ENCODE measurements at regions not wholly inside any gene's neighbourhood (a gene's known extent, or its start where the extent isn't known, plus 50 kb on each side); places are given as distances from the start of the nearest gene placed in this dataset.

DNA sequence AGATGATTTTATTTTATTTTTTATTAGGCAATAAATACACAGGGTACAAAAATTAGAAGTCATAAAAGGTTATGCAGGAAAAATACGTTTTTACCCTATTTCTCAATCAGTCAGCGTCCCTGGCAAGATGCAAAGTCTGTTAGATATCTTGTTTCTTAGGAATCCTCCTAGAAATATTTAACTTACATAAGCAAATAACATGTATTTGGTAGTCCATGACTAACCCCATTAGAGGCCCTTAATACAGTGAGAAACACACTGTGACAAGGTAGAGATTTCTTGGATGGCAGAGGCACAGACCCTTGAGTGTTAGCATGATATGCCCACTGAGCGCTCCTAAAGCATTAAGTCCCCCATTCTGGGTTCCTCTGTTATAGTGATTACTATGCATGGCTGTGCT is 121.2 kb upstream of the ADAMTSL1 start:
- RAD21 ChIA-PET (ENCODE audit: low non-redundant PET in 1 of 2, low total read pairs in 2 of 2, uncharacterized antibody in 2 of 2, unreplicated experiment in 2 of 2): no interaction called here
- Histone ChIP-seq H3K79me2 (ENCODE audit: insufficient read depth, low read length) (no peaks in the 10 kb centered on the region), H3K9me3 (ENCODE audit: control insufficient read depth in 1 of 2, insufficient read depth in 1 of 2, low read depth in 1 of 2, low read length in 2 of 2) (no peaks in the 10 kb centered on the region), H3K4me2 (ENCODE audit: low read length) (no peak overlapping the region), H3K27me3 (ENCODE audit: insufficient read depth, low read length) (no peaks in the 10 kb centered on the region), H3K9ac (ENCODE audit: low read length) (no peak overlapping the region), H3K36me3 (ENCODE audit: control insufficient read depth in 1 of 2, insufficient read depth in 2 of 2, low read length in 2 of 2) (no peaks in the 10 kb centered on the region), H3K4me1 (ENCODE audit: control insufficient read depth in 1 of 2, insufficient read depth in 2 of 2, low read length in 2 of 2) (no peaks in the 10 kb centered on the region), H3K27ac (ENCODE audit: low read depth, low read length) (no peak overlapping the region), H3K4me3 (replicated peaks in 1 of 2; ENCODE audit: low read depth in 1 of 2, low read length in 2 of 2) (no peak overlapping the region), H3K9me2 (ENCODE audit: insufficient read depth) (no peaks in the 10 kb centered on the region), H4K20me1 (ENCODE audit: insufficient read depth) (no peaks in the 10 kb centered on the region), H2AFZ (ENCODE audit: low read depth, low read length, poor library complexity, severe bottlenecking) (no peak overlapping the region)
- BruUV-seq (replicated peaks): no TSS peak
- intact Hi-C loops (cut with micrococcal nuclease): no loop called here
- ATAC-seq (no peak), DNase-seq (ENCODE audit: low read depth, low spot score) (no peak)
- no peak for TF ChIP-seq ZNF274 (IDR thresholded peaks at IDR 0.05; ENCODE audit: low read depth, low read length)
- TF ChIP-seq POLR2A (IDR thresholded peaks at IDR 0.05; ENCODE audit: borderline replicate concordance, extremely low read depth, insufficient read depth, insufficient read length): no peak
- TF ChIP-seq, protein P1, sequence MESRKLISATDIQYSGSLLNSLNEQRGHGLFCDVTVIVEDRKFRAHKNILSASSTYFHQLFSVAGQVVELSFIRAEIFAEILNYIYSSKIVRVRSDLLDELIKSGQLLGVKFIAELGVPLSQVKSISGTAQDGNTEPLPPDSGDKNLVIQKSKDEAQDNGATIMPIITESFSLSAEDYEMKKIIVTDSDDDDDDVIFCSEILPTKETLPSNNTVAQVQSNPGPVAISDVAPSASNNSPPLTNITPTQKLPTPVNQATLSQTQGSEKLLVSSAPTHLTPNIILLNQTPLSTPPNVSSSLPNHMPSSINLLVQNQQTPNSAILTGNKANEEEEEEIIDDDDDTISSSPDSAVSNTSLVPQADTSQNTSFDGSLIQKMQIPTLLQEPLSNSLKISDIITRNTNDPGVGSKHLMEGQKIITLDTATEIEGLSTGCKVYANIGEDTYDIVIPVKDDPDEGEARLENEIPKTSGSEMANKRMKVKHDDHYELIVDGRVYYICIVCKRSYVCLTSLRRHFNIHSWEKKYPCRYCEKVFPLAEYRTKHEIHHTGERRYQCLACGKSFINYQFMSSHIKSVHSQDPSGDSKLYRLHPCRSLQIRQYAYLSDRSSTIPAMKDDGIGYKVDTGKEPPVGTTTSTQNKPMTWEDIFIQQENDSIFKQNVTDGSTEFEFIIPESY (IDR thresholded peaks at IDR 0.05; ENCODE audit: extremely low read depth, insufficient replicate concordance, low read length): no peak
- no peak for TF ChIP-seq POLR2AphosphoS5 (IDR thresholded peaks at IDR 0.05; ENCODE audit: low read depth, low read length)
- no peak for TF ChIP-seq SRF (IDR thresholded peaks at IDR 0.05; ENCODE audit: low read depth)
- no peak for TF ChIP-seq JUND (IDR thresholded peaks at IDR 0.05)
- TF ChIP-seq YY1 (IDR thresholded peaks at IDR 0.05; ENCODE audit: extremely low read depth, insufficient replicate concordance, low read depth, low read length): no peak
- TF ChIP-seq EZH2phosphoT487 (IDR thresholded peaks at IDR 0.05; ENCODE audit: borderline replicate concordance): no peak
- TF ChIP-seq ZFX (IDR thresholded peaks at IDR 0.05): no peak
- CTCF ChIA-PET: no interaction called here
- POLR2A ChIA-PET: no interaction called here

DNA sequence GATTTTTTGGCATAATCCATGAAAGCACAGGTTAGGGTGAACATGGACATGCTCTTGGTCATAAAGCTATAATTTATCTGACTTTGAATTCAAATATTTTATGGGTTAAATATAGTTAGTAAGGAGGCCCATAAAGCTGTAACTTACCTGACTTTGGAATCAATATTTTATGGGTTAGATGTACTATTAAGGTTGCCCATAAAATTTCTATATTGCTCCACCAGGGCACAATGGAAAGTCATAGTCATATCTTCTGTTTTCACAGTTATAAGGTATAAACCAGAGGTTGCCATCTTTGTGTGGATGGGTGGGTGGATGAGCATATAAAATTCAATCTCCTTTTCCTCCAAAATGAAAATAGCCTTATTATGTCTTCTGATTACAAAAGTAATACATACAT is 120.5 kb upstream of the ADAMTSL1 start:
- ChIA-PET POLR2A (no interaction called here), RAD21 (ENCODE audit: low non-redundant PET in 1 of 2, low total read pairs in 2 of 2, uncharacterized antibody in 2 of 2, unreplicated experiment in 2 of 2) (no interaction called here), CTCF (no interaction called here)
- no peaks in the 10 kb centered on the region for H3K79me2 ChIP-seq (ENCODE audit: insufficient read depth, low read length)
- ATAC-seq (no peak), DNase-seq (ENCODE audit: low read depth, low spot score) (no peak)
- no peaks in the 10 kb centered on the region for H4K20me1 ChIP-seq (ENCODE audit: insufficient read depth)
- H3K27ac ChIP-seq (ENCODE audit: low read depth, low read length): no peak overlapping the region
- no TSS peak for BruUV-seq (replicated peaks)
- H3K36me3 ChIP-seq (ENCODE audit: control insufficient read depth in 1 of 2, insufficient read depth in 2 of 2, low read length in 2 of 2): no peaks in the 10 kb centered on the region
- H3K27me3 ChIP-seq (ENCODE audit: insufficient read depth, low read length): no peaks in the 10 kb centered on the region
- no peak overlapping the region for H2AFZ ChIP-seq (ENCODE audit: low read depth, low read length, poor library complexity, severe bottlenecking)
- H3K4me2 ChIP-seq (ENCODE audit: low read length): no peak overlapping the region
- no peaks in the 10 kb centered on the region for H3K9me2 ChIP-seq (ENCODE audit: insufficient read depth)
- H3K9me3 ChIP-seq (ENCODE audit: control insufficient read depth in 1 of 2, insufficient read depth in 1 of 2, low read depth in 1 of 2, low read length in 2 of 2): no peaks in the 10 kb centered on the region
- H3K9ac ChIP-seq (ENCODE audit: low read length): no peak overlapping the region
- H3K4me1 ChIP-seq (ENCODE audit: control insufficient read depth in 1 of 2, insufficient read depth in 2 of 2, low read length in 2 of 2): no peaks in the 10 kb centered on the region
- no peak overlapping the region for H3K4me3 ChIP-seq (replicated peaks in 1 of 2; ENCODE audit: low read depth in 1 of 2, low read length in 2 of 2)
- intact Hi-C loops (cut with micrococcal nuclease): no loop called here
- TF ChIP-seq, protein P1 (IDR thresholded peaks at IDR 0.05; ENCODE audit: extremely low read depth, insufficient replicate concordance, low read length): no peak
- TF ChIP-seq SP1 (IDR thresholded peaks at IDR 0.05; ENCODE audit: low read depth) (no peak), EGR1 (IDR thresholded peaks at IDR 0.05; ENCODE audit: low read depth) (no peak), REST (IDR thresholded peaks at IDR 0.05; ENCODE audit: low read depth) (no peak), ELF1 (IDR thresholded peaks at IDR 0.05; ENCODE audit: borderline replicate concordance, low read depth) (no peak), YY1 (IDR thresholded peaks at IDR 0.05; ENCODE audit: extremely low read depth, insufficient replicate concordance, low read depth, low read length) (no peak), SRF (IDR thresholded peaks at IDR 0.05; ENCODE audit: low read depth) (no peak)
